Epithelial cell of proximal tubule (primary cell): ENCODE measurements at regions not wholly inside any gene's neighbourhood (a gene's known extent, or its start where the extent isn't known, plus 50 kb on each side); places are given as distances from the start of the nearest gene placed in this dataset.

ENCODE experiments used
- DNase-seq: peaks from one replicate; pipeline ENCODE4 v3.0.0-alpha.2; 2011; ENCODE audit warnings: low read depth
- H3K4me3 ChIP-seq: 2 replicates; pipeline ENCODE4 v1.5.1; 2011; ENCODE audit warnings: low read depth, mild to moderate bottlenecking, low read length
- TF ChIP-seq, protein P1 (sequence below): conservative IDR thresholded peaks from 2 replicates; pipeline ENCODE4 v1.5.1; 2012; ENCODE audit warnings: low read depth, mild to moderate bottlenecking, low read length

DNA sequence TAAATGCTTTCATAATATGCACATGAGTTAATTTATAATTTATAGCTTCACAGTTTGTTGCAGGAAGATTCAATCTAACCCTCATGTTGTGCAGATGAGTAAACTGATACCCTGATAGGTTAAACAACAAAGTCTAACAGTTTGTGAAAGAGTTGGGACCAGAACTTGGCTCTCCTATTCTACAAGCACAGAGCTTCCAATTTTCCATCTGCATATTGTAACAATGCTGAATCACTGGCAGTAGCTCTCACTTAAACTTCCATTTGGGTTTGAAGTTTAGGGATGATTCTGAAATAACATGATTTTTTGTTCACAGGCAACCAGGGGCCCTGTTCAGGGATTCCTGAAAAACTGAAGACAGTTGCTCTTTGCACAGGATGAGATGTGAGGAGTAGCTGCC is 179.3 kb downstream of the XPNPEP1 start:
- DNase-seq, result no peak
- TF ChIP-seq, protein P1, sequence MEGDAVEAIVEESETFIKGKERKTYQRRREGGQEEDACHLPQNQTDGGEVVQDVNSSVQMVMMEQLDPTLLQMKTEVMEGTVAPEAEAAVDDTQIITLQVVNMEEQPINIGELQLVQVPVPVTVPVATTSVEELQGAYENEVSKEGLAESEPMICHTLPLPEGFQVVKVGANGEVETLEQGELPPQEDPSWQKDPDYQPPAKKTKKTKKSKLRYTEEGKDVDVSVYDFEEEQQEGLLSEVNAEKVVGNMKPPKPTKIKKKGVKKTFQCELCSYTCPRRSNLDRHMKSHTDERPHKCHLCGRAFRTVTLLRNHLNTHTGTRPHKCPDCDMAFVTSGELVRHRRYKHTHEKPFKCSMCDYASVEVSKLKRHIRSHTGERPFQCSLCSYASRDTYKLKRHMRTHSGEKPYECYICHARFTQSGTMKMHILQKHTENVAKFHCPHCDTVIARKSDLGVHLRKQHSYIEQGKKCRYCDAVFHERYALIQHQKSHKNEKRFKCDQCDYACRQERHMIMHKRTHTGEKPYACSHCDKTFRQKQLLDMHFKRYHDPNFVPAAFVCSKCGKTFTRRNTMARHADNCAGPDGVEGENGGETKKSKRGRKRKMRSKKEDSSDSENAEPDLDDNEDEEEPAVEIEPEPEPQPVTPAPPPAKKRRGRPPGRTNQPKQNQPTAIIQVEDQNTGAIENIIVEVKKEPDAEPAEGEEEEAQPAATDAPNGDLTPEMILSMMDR, result no peak
- no peak overlapping the region for H3K4me3 ChIP-seq

GRCh38 chr10:109743574-109743973 is 179.7 kb downstream of the XPNPEP1 start:
- no peak for DNase-seq
- no peak overlapping the region for H3K4me3 ChIP-seq
- TF ChIP-seq, protein P1, result no peak

DNA sequence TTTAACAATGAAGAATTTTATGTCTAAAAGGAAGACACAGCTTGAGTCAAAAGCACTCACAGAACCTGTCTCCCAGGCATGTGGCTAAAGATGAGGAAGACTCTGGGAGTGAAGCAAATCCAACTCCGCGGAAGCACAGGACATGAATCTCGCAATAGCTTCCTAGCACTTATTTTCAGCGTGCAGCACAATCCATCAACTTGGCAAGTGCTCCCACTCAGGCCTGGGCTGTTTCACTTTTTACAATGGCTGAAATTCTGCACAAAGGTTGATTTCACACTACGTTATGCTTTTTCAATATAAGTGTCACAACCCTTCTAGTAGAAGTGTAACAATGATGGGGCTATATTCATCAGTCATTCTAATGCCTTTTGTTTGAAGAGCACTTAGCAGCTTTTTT is 180.2 kb downstream of the XPNPEP1 start:
- DNase-seq, result no peak
- TF ChIP-seq, protein P1, result no peak
- H3K4me3 ChIP-seq, result no peak overlapping the region

GRCh38 chr10:109741712-109742111 is 181.6 kb downstream of the XPNPEP1 start:
- TF ChIP-seq, protein P1, result peak; percentile 35
- no peak overlapping the region for H3K4me3 ChIP-seq
- no peak for DNase-seq

DNA sequence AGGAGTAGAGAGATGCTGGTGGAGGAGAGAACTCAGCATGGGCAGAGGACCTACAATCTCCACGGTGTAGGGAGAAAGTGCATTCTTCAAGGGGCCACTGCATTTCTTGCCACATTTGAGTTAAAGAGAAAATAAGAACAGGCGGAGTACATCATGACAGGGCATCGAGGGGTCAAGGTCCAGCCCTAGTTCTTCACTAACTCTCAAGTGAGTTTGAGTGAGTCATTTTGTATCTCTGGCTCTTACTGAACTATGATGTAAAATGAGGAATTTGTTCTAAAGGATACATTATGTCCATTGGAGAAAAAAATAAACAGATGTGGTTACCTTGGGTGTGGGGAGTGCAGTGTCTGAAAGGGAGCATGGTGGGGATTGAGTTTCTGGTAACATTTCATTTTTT is 182.9 kb downstream of the XPNPEP1 start:
- TF ChIP-seq, protein P1, result no peak
- H3K4me3 ChIP-seq, result no peak overlapping the region
- no peak for DNase-seq

DNA sequence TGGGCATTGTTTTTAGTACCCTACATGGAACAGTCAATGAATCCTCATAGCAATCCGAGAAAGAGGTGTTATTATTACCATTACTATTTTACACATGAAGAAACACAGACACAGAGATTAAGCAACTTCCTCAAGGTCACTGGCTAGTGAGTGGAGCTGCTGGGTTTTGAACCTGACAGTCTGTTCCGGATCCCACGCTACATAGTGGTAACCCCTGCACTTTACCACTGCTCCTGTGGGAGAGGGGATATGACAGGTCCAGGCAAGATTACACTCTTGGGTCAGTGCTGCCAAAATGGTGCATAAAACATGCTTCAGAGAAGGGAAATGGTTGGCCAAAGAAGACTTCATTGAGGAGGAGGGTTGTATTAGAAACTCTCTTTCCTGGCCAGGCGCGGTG is 185.7 kb downstream of the XPNPEP1 start:
- no peak for DNase-seq
- TF ChIP-seq, protein P1, result no peak
- H3K4me3 ChIP-seq, result no peak overlapping the region

GRCh38 chr10:109737009-109737408 is 186.3 kb downstream of the XPNPEP1 start:
- TF ChIP-seq, protein P1, result no peak
- H3K4me3 ChIP-seq, result no peak overlapping the region
- DNase-seq, result no peak
